GM18511 (cell line): ENCODE measurements at regions not wholly inside any gene's neighbourhood (a gene's known extent, or its start where the extent isn't known, plus 50 kb on each side); places are given as distances from the start of the nearest gene placed in this dataset.

Experiments
- ATAC-seq: cut with Tn5 transposase; IDR thresholded peaks from one replicate; pipeline ENCODE4 v1.9.1; 2021; ENCODE audit warnings: mild to moderate bottlenecking, moderate library complexity; ENCODE audit not compliant: unreplicated experiment

GRCh38 chr2:114065731-114066130 is 175.8 kb downstream of the ACTR3 start:
- ATAC-seq, result no peak

DNA sequence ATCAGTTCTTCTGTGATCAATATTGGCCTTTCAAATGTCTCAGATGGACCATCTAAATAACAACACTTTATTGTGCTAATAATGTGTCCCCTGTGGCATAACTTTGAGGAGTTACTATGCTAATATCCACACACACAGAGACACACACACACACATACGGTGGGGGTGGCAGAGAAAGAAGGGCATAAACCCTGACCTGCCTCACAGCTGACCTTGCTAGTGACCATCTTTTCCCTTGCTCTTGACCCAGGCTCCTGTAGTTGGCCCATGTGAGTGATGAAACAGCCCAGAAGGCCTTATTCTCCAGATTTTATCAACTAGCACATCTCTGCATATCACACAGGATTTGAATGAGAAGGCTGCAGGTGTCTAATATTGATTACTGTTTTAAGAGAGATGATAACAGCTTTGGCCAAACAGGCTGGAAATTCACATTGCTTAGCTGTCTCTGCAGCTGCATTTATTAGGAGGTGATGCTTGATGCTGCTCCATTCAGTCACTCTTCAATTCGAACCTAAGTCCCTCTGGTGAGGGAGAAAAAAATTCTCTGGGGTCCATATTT is 176.4 kb downstream of the ACTR3 start:
- no peak for ATAC-seq

- no peak for ATAC-seq
Measured at GRCh38 chr2:114068438-114068837, 178.5 kb downstream of the ACTR3 start.

- no peak for ATAC-seq
Measured at GRCh38 chr2:114076961-114077360, 187.1 kb downstream of the ACTR3 start.

- ATAC-seq, result no peak
Measured at GRCh38 chr2:114079366-114080004, 189.6 kb downstream of the ACTR3 start.

GRCh38 chr2:114082731-114083433 is 193.0 kb downstream of the ACTR3 start:
- ATAC-seq, result no peak

DNA sequence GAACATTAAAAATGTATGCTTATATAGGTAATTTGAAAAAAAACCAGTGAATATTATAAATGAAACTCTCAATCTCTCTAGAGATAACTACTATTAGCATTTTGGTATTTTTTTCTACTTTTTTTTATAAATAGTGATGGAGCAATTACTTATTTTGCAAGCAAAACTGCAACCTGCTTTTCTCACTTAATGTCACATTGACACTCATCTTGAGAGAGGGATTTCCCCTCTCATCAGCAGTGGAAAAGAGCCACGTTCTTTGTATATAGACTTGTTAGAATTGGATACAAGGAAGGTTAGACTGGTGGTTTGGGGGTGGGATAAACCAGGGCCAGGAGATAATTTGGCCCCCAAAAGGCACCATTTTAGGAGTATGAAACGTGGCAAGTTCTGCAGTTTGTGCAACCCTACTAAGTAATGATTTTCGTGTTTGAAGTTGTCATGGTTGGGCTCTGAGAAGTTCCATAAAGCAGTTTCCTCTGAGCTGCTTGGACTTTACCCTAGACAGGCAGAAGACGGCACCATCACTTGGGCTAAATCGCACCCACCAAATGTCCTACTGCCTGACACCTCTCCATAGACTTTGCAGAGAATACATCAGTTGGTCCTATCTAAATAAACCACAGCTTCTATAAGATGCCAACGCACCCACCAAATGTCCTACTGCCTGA is 194.0 kb downstream of the ACTR3 start:
- no peak for ATAC-seq

DNA sequence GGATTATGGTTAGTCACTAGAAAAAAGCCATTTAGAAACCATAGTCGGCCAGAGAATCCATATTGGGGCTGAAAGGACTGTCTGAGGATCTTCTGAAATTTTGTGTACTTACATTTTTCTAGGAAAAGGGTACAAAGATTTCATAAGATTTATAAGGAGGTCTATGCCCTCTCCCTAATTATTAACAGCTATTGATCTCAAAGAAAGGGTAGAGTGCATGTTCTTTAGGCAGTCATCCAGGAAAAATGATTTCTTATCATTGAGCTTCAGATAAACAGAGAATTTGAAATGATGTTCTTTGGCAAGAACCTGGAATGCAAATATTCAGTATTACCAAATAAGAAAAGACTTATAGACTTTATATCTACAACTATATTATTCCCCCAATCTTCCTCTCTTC is 195.3 kb downstream of the ACTR3 start:
- no peak for ATAC-seq

- ATAC-seq, result no peak
Measured at GRCh38 chr2:114085992-114086391, 196.1 kb downstream of the ACTR3 start.

- no peak for ATAC-seq
Measured at GRCh38 chr2:114089636-114090319, 199.9 kb downstream of the ACTR3 start.

- ATAC-seq, result no peak
Measured at GRCh38 chr2:114091010-114091409, 201.1 kb downstream of the ACTR3 start.

GRCh38 chr2:114108249-114108648 is 218.4 kb downstream of the ACTR3 start:
- no peak for ATAC-seq

DNA sequence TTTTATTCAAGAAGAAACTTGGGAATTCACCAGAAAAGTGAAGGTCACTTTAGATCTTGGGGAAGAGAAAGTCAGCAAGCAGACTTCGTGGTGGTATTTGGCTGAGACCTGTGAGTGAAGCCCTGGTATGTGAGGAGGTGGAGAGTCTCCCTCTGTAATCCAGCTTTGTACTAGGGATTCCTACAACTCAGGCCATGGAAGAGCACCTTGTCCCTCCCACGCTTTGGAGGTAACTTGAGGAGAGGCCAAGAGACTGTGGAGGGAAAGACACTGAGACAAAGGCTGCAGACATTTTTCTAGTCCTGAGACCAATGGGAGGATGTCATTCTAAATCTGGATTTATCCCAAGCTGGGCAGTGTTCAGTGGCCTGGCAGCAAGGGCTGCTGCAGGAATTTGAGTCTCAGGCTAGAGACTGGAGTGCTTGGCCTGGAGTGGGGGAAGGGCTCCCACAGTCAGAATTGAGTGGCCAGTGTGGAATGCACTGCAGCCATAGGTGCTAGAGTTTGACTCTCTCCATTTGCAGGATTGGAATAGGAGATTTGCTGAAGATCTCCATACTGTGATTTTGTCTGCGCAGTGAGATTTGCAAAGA is 219.0 kb downstream of the ACTR3 start:
- ATAC-seq, result no peak

DNA sequence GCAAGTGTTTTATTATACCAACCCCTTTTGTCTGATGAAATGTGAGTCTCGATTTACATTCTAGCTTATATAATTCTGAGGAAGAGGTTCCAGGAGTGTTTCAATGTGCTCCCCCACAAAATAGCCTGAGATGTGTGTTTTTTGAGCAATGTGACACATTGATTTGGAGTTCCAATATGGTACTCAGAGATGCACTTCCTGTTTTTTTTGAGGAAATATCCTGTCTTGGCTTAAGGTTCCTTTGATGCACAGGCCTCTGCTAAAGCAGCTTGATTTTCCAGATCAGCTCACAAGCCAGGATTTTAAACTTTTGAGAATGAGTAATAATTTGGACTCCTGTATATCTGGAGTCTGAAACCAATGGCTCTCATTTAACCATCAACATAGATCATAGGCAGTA is 221.4 kb downstream of the ACTR3 start:
- ATAC-seq, result no peak

- no peak for ATAC-seq
Measured at GRCh38 chr2:114113518-114113917, 223.6 kb downstream of the ACTR3 start.

GRCh38 chr2:114118088-114118487 is 228.2 kb downstream of the ACTR3 start:
- no peak for ATAC-seq

DNA sequence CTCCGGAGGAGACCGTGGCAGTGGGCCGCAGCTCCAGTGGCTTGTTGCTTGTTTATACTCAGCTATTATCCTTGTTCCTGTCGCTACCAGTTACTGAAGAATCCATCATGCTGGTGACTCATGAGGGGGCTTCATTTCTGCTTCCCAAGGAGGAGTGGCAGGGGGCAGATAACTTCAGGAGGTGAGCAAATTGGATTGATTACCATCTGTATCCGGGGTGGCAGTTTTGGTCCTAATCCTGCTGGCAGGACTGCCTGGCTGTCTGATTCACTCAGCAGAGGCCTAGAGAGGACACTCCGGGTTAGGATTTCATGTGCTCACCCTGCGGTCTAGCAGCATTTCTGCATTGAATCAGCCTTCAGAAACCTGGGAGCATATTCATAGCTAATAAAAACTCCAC is 230.0 kb downstream of the ACTR3 start:
- ATAC-seq, result no peak

- ATAC-seq, result no peak
Measured at GRCh38 chr2:114122930-114123329, 233.0 kb downstream of the ACTR3 start.

GRCh38 chr2:114123925-114124324 is 234.0 kb downstream of the ACTR3 start:
- ATAC-seq, result no peak

GRCh38 chr2:114127372-114127771 is 237.5 kb downstream of the ACTR3 start:
- ATAC-seq, result no peak

GRCh38 chr2:114128263-114128662 is 238.4 kb downstream of the ACTR3 start:
- ATAC-seq, result no peak
